ENCODE measurements at regions not wholly inside any gene's neighbourhood (a gene's known extent, or its start where the extent isn't known, plus 50 kb on each side); places are given as distances from the start of the nearest gene placed in this dataset.
A peak's percentile ranks its signal among the peaks of the same experiment; 100 is the strongest.

DNA sequence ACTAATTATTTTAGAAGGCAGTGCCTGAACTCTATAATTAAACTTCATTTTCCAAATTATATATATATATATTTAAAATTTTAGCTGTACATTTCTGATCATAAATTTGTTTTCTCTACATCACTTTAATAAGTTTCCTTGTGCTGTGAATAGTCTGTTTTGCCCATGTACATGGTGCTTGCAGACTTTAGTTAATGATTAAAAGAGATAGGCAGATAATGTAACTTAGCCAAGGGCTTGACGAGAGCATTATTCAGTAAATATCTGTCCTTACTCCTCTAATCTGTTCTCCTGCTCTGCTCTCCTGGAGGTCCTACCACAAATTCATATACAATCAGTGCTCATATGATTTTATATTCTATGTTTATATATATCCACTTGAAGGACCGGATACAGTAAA is 595.2 kb upstream of the KIF2B start:
- POLR2A ChIA-PET, result no interaction called here
- H3K27ac Mint-ChIP-seq (ENCODE audit: unreplicated experiment), result no peak overlapping the region
- peak overlapping the region; percentile 16 for H3K4me3 Mint-ChIP-seq (ENCODE audit: unreplicated experiment)
- Histone ChIP-seq H3K27me3 (replicated peaks; ENCODE audit: control insufficient read depth, insufficient read depth, low read length) (no peaks in the 10 kb centered on the region), H3K4me1 (no peaks in the 10 kb centered on the region), H3K36me3 (ENCODE audit: control insufficient read depth, insufficient read depth, low read length) (no peaks in the 10 kb centered on the region), H3K4me3 (ENCODE audit: low read depth, low read length) (no peak overlapping the region), H3K9me3 (no peaks in the 10 kb centered on the region)
- no TSS peak for BruUV-seq (replicated peaks)
- TF ChIP-seq, protein P1, sequence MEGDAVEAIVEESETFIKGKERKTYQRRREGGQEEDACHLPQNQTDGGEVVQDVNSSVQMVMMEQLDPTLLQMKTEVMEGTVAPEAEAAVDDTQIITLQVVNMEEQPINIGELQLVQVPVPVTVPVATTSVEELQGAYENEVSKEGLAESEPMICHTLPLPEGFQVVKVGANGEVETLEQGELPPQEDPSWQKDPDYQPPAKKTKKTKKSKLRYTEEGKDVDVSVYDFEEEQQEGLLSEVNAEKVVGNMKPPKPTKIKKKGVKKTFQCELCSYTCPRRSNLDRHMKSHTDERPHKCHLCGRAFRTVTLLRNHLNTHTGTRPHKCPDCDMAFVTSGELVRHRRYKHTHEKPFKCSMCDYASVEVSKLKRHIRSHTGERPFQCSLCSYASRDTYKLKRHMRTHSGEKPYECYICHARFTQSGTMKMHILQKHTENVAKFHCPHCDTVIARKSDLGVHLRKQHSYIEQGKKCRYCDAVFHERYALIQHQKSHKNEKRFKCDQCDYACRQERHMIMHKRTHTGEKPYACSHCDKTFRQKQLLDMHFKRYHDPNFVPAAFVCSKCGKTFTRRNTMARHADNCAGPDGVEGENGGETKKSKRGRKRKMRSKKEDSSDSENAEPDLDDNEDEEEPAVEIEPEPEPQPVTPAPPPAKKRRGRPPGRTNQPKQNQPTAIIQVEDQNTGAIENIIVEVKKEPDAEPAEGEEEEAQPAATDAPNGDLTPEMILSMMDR (IDR thresholded peaks at IDR 0.05; ENCODE audit: insufficient read depth in 1 of 2, low read depth in 1 of 2, low read length in 1 of 2, severe bottlenecking in 1 of 2, unreplicated experiment in 1 of 2), result no peak
- H3K4me1 Mint-ChIP-seq (ENCODE audit: low read depth, unreplicated experiment), result no peaks in the 10 kb centered on the region
- CTCF ChIA-PET, result no interaction called here
- H3K27me3 Mint-ChIP-seq (ENCODE audit: insufficient read depth, unreplicated experiment), result peaks cover 5% of the 10 kb centered on the region
- no peaks in the 10 kb centered on the region for H3K36me3 Mint-ChIP-seq (ENCODE audit: insufficient read depth, unreplicated experiment)
- H3K9me3 Mint-ChIP-seq (ENCODE audit: unreplicated experiment), result peaks cover 2% of the 10 kb centered on the region
- intact Hi-C loops (cut with micrococcal nuclease; ENCODE audit: unreplicated experiment), result no loop called here
- DNase-seq, result no peak

DNA sequence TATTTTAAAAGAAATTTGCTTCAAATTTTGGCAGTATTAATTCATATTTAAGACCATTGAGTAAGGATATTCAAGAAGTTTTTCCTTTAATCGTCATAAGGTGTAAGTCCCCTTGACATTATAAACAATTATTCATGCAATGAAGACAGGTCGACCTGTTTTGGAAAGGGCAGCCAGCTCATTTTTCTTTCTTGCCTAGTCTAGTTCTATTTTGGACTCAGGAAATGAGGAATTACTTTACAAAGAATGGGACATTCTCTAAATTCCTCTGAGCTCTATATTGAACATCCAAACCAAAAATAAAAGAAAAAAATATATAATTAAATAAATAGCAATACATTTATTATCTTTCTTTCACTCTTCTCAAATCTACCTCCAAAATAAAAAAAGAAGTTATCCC is 595.6 kb upstream of the KIF2B start:
- no peaks in the 10 kb centered on the region for H3K4me1 Mint-ChIP-seq (ENCODE audit: low read depth, unreplicated experiment)
- Histone ChIP-seq H3K27me3 (replicated peaks; ENCODE audit: control insufficient read depth, insufficient read depth, low read length) (no peaks in the 10 kb centered on the region), H3K4me3 (ENCODE audit: low read depth, low read length) (no peak overlapping the region), H3K36me3 (ENCODE audit: control insufficient read depth, insufficient read depth, low read length) (no peaks in the 10 kb centered on the region), H3K9me3 (no peaks in the 10 kb centered on the region), H3K4me1 (no peaks in the 10 kb centered on the region)
- H3K27me3 Mint-ChIP-seq (ENCODE audit: insufficient read depth, unreplicated experiment), result peaks cover 5% of the 10 kb centered on the region
- H3K27ac Mint-ChIP-seq (ENCODE audit: unreplicated experiment), result no peak overlapping the region
- H3K36me3 Mint-ChIP-seq (ENCODE audit: insufficient read depth, unreplicated experiment), result no peaks in the 10 kb centered on the region
- TF ChIP-seq, protein P1 (IDR thresholded peaks at IDR 0.05; ENCODE audit: insufficient read depth in 1 of 2, low read depth in 1 of 2, low read length in 1 of 2, severe bottlenecking in 1 of 2, unreplicated experiment in 1 of 2), result no peak
- no peak overlapping the region for H3K4me3 Mint-ChIP-seq (ENCODE audit: unreplicated experiment)
- ChIA-PET POLR2A (no interaction called here), CTCF (no interaction called here)
- H3K9me3 Mint-ChIP-seq (ENCODE audit: unreplicated experiment), result no peaks in the 10 kb centered on the region
- intact Hi-C loops (cut with micrococcal nuclease; ENCODE audit: unreplicated experiment), result no loop called here
- no TSS peak for BruUV-seq (replicated peaks)
- DNase-seq, result no peak

DNA sequence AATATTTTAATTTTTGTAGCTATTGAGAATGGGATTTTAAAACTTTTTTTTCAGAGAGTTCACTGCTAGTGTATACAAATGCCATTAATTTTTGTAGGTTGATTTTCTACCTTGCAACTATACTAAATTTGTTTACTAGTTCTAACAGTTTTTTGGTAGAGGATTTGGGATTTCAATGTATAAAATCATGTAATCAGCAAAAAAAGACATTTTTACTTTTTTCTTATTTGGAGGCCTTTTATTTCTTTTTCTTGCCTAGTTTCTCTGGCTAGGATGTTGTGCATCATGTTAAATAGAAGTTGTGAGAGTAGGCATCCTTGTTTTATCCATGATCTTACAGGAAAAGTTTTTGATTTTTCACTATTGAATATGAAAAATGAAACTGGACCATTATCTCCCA is 602.9 kb upstream of the KIF2B start:
- Mint-ChIP-seq H3K9me3 (ENCODE audit: unreplicated experiment) (no peaks in the 10 kb centered on the region), H3K4me1 (ENCODE audit: low read depth, unreplicated experiment) (no peaks in the 10 kb centered on the region), H3K27me3 (ENCODE audit: insufficient read depth, unreplicated experiment) (no peaks in the 10 kb centered on the region), H3K36me3 (ENCODE audit: insufficient read depth, unreplicated experiment) (no peaks in the 10 kb centered on the region), H3K4me3 (ENCODE audit: unreplicated experiment) (no peak overlapping the region), H3K27ac (ENCODE audit: unreplicated experiment) (no peak overlapping the region)
- Histone ChIP-seq H3K9me3 (no peaks in the 10 kb centered on the region), H3K27me3 (replicated peaks; ENCODE audit: control insufficient read depth, insufficient read depth, low read length) (no peaks in the 10 kb centered on the region), H3K4me3 (ENCODE audit: low read depth, low read length) (no peak overlapping the region), H3K36me3 (ENCODE audit: control insufficient read depth, insufficient read depth, low read length) (no peaks in the 10 kb centered on the region), H3K4me1 (no peaks in the 10 kb centered on the region)
- POLR2A ChIA-PET, result no interaction called here
- BruUV-seq (replicated peaks), result no TSS peak
- CTCF ChIA-PET, result no interaction called here
- TF ChIP-seq, protein P1 (IDR thresholded peaks at IDR 0.05; ENCODE audit: insufficient read depth in 1 of 2, low read depth in 1 of 2, low read length in 1 of 2, severe bottlenecking in 1 of 2, unreplicated experiment in 1 of 2), result no peak
- intact Hi-C loops (cut with micrococcal nuclease; ENCODE audit: unreplicated experiment), result no loop called here
- DNase-seq, result no peak

All from Caco-2 (cell line).